ENCODE measurements at regions not wholly inside any gene's neighbourhood (a gene's known extent, or its start where the extent isn't known, plus 50 kb on each side); places are given as distances from the start of the nearest gene placed in this dataset.
"Not testable (repeated sequence)": the region's sequence is repeated elsewhere in the genome, so short reads cannot be mapped to it uniquely, and the experiment has no call there.

DNA sequence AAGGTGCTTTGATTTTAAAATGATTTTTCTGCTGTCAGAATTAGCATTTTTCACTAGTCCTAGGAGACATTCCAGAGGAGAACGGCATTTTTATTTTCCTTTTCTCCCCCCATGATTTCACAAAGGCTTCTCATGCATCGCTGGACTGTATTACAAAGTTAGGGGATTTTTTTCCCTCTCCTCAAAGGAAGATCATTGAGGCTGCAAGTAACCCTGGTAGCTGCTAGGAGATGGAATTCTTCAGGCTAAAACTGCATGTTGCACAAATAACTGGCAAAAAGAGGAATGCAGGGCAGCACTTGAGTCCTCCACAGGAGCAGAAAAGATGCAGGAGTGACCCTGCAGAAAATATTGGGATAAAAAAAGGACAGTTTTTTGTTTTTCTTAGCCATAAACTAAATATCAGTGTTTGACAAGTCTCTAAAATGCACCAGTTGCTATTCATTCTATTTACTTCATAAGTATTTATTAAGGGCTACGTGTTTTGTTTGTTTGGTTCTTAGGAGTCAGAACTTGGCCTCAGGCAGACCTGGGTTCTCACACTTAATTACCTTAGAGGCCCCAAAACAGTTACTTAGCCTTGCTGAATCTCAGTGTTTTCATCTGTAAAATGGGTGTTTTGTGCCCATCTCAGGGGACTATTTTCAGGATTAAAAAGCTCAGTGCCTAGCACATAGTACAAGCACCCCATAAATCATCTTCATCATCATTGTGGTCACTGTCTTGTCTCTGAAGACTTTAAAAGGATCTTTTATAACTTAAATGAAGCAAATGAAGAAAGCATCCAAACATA, 144.5 kb upstream of the ID4 start:
- no peak for DNase-seq (ENCODE audit: low read depth)

DNA sequence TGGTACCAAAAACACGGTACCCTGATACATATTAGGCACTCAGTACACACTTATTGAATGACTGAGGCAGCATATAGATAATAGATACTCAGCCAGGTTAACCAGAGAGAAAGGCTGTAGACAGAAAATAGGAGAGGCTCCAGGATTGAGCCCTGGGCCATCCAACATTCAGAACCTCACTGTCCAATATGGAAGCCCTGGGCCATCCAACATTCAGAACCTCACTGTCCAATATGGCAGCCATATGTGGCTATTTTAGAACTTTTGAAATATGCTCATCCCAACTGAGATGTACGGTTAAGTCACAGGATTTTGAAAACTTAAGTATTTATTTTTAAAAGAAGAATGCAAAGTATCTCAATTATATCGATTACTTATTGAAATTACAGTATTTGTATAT, 142.5 kb upstream of the ID4 start:
- no peak for DNase-seq (ENCODE audit: low read depth)

DNA sequence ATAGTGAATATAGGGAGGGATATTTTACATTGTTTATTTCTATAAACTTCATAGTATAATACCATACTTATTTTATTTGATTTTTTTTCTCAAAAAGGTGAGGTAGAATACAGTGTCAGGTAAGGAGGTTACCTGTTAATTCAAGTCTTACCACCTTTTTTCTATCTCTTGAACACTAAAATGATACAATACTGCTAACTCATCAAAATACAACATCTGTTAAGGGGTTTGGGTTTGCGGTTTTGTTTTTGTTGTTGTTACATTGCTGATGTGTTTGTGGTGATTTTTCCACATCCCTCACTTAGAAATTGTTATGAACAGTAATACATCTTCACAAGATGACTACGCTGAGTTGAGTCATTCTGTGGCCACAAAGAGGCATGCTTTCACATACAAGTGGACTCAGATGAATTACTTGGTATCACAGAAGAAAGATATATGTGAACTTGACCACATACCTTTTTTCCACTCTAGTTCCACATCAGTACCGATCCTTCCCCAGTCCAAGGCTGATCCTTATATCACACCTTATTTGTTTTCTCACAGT, 139.4 kb upstream of the ID4 start:
- peak; percentile 83 for DNase-seq (ENCODE audit: low read depth)

- DNase-seq (ENCODE audit: low read depth) = no peak
Measured at GRCh38 chr6:19699932-19700331, 137.2 kb upstream of the ID4 start.

GRCh38 chr6:19705606-19706005, 131.6 kb upstream of the ID4 start:
- no peak for DNase-seq (ENCODE audit: low read depth)

- no peak for DNase-seq (ENCODE audit: low read depth)
Measured at GRCh38 chr6:19712012-19712688, 125.0 kb upstream of the ID4 start.

GRCh38 chr6:19712998-19713397, 124.2 kb upstream of the ID4 start:
- no peak for DNase-seq (ENCODE audit: low read depth)

DNA sequence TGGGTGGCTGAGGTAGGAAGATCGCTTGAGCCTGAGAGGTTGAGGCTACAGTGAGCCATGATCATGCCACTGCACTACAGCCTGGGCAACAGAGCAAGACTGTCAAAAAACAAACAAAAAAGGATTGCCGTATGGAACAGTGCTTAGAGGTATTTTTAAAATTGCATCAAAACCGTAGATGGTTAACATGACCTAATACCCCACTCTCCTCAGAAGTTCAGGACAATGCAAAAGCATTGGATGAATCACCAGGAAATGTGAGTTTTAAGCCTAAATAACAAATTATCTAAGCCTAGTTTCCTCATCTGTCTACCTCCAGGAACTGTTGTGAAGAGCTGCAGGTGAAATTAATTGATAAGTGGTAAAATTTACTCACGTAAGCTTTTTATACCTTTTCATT, 123.8 kb upstream of the ID4 start:
- peak; percentile 21 for DNase-seq (ENCODE audit: low read depth)

- DNase-seq (ENCODE audit: low read depth) = no peak
Measured at GRCh38 chr6:19713984-19714383, 123.2 kb upstream of the ID4 start.

- no peak for DNase-seq (ENCODE audit: low read depth)
Measured at GRCh38 chr6:19714434-19715166, 122.6 kb upstream of the ID4 start.

- peak; percentile 21 for DNase-seq (ENCODE audit: low read depth)
Measured at GRCh38 chr6:19715167-19715551, 122.0 kb upstream of the ID4 start.

GRCh38 chr6:19719691-19720128, 117.5 kb upstream of the ID4 start:
- peak; percentile 54 for DNase-seq (ENCODE audit: low read depth)

- no peak for DNase-seq (ENCODE audit: low read depth)
Measured at GRCh38 chr6:19721766-19722377, 115.3 kb upstream of the ID4 start.

DNA sequence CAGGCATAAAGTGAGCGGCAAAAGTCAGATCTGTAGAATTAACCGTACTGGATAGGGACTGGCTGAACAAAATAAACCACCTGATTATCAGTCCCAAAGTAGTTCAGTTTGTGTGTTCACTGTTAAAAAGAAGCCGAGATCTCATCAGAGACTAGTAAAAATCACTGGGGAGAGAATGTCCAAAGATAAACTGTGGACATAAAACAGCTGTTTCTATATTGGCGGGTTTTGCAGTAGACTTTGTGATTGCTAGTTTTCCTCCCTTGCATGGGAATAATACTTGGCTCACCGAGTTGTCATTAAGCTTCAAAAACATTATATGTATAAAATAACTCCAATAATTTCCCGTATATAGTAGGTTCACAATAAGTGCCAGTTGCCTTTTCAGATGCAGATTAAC, 114.2 kb upstream of the ID4 start:
- no peak for DNase-seq (ENCODE audit: low read depth)

DNA sequence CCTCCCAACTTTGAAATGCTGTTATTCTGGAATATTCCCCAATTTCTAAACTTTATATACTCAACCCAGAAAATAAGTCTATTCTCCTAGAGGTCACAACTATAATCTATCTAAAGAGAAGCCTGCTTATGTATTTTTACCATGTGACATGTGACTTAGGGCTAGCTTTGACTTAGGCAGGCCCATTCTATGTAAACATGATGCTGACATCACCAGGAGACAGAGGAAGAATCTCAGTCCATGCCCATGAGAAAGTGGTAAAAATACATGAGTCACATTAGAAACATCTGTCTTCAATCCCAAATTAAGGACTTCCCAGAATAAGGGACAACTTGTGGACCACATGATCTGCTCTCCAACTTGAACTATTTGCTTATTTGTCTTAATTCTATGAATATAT, 113.6 kb upstream of the ID4 start:
- peak; percentile 65 for DNase-seq (ENCODE audit: low read depth)

DNA sequence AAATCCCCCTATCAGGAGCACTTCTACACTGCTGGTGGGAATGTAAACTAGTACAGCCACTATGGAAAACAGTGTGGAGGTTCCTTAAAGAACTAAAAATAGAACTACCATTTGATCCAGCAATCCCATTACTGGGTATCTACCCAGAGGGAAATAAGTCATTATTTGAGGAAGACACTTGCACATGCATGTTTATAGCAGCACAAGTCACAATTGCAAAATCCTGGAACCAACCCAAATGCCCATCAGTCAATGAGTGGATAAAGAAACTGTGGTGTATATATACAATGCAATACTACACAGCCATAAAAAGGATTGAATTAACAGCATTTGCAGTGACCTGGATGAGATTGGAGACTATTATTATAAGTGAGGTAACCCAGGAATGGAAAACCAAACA, 111.7 kb upstream of the ID4 start:
- not testable (repeated sequence) for DNase-seq (ENCODE audit: low read depth)

DNA sequence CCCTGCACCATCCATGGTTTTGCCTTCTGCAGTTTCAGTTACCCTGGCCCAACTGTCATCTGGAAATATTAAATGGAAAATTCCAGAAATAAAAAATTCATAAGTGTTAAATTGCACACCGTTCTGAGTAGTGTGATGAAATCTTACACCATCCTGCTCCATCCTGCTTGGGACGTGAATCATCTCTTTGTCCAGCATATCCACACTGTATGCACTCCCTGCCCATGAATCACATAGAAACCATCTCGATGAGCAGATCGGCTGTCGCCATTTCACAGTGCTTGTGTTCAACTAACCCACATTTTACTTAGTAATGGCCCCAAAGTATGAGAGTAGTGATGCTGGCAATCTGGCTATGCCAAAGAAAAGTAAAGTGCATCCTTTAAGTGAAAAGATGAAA, 105.9 kb upstream of the ID4 start:
- DNase-seq (ENCODE audit: low read depth) = peak; percentile 97

GRCh38 chr6:19734061-19734460, 103.1 kb upstream of the ID4 start:
- no peak for DNase-seq (ENCODE audit: low read depth)

- no peak for DNase-seq (ENCODE audit: low read depth)
Measured at GRCh38 chr6:19734519-19734918, 102.7 kb upstream of the ID4 start.

GRCh38 chr6:19736066-19736465, 101.1 kb upstream of the ID4 start:
- no peak for DNase-seq (ENCODE audit: low read depth)

GRCh38 chr6:19738010-19738409, 99.2 kb upstream of the ID4 start:
- no peak for DNase-seq (ENCODE audit: low read depth)

GRCh38 chr6:19749722-19750121, 87.4 kb upstream of the ID4 start:
- no peak for DNase-seq (ENCODE audit: low read depth)

Measured in iris pigment epithelial cell (primary cell).